Upper lobe of left lung (tissue), 4 donors: ENCODE measurements at regions not wholly inside any gene's neighbourhood (a gene's known extent, or its start where the extent isn't known, plus 50 kb on each side); places are given as distances from the start of the nearest gene placed in this dataset.

Experiments used
- POLR2A ChIP-seq, 4 donors: fragments of 450-650 bp; IDR thresholded peaks; one replicate each; pipeline ENCODE4 v1.5.1; 2016 to 2017; ENCODE audit warnings: antibody characterized with exemption in 4 of 4, mild to moderate bottlenecking in 2 of 4
- TF ChIP-seq, protein P1 (sequence below), 6 experiments: fragments of 450-650 bp in 4 of 6; fragments of 200-600 bp in 2 of 6; sonication (generic) in 2 of 6; IDR thresholded peaks; one replicate each; pipeline ENCODE4 v1.5.1; 2016 to 2019; ENCODE audit warnings: antibody characterized with exemption in 6 of 6

DNA sequence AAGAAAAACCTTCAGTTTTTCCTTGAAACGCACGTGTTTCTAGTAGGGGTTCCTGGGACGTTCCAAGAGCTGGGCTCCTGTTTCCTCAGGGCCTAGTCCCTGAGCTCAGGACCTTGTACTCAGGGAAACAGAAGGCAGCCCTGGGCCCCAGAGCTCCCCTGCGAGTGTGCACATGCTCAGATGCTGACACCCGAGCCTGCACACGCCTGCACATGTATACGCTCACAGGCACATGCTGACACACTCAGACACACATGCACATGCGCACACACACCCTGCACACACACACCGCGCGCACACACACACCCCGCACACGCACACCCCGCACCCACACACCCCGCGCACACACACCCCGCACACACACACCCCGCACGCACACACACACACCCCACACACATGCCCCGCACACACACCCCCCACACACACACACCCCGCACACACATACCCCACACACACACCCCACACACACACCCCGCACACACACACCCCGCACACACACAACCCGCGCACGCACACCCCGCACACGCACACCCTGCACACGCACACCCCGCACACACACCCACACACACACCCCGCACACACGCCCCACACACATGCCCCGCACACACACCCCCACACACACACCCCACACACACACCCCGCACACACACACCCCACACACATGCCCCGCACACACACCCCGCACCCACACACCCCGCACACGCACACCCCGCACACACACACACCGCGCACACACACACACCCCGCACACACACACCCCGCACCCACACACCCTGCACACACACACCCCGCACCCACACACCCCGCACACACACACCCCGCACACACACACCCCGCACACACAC lies 52.2 kb downstream of the CALML3 start:
- TF ChIP-seq, protein P1, sequence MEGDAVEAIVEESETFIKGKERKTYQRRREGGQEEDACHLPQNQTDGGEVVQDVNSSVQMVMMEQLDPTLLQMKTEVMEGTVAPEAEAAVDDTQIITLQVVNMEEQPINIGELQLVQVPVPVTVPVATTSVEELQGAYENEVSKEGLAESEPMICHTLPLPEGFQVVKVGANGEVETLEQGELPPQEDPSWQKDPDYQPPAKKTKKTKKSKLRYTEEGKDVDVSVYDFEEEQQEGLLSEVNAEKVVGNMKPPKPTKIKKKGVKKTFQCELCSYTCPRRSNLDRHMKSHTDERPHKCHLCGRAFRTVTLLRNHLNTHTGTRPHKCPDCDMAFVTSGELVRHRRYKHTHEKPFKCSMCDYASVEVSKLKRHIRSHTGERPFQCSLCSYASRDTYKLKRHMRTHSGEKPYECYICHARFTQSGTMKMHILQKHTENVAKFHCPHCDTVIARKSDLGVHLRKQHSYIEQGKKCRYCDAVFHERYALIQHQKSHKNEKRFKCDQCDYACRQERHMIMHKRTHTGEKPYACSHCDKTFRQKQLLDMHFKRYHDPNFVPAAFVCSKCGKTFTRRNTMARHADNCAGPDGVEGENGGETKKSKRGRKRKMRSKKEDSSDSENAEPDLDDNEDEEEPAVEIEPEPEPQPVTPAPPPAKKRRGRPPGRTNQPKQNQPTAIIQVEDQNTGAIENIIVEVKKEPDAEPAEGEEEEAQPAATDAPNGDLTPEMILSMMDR (IDR thresholded peaks at IDR 0.05) = no peak
- TF ChIP-seq POLR2A (IDR thresholded peaks at IDR 0.05) = no peak
